Stomach (tissue), 4 donors: ENCODE measurements at regions not wholly inside any gene's neighbourhood (a gene's known extent, or its start where the extent isn't known, plus 50 kb on each side); places are given as distances from the start of the nearest gene placed in this dataset.

Experiments used
- POLR2A ChIP-seq, 4 donors: fragments of 450-650 bp; IDR thresholded peaks; one replicate each; pipeline ENCODE4 v1.6.1; 2016; ENCODE audit warnings: antibody characterized with exemption in 4 of 4, control low read depth in 2 of 4, mild to moderate bottlenecking in 1 of 4, moderate library complexity in 1 of 4
- TF ChIP-seq, protein P1 (sequence below), 7 experiments: fragments of 450-650 bp in 4 of 7; fragments of 200-600 bp in 3 of 7; sonication (generic) in 3 of 7; IDR thresholded peaks; one replicate each; pipeline ENCODE4 v1.5.1; 2016 to 2019; ENCODE audit warnings: antibody characterized with exemption in 7 of 7, control low read depth in 2 of 7, mild to moderate bottlenecking in 1 of 7

DNA sequence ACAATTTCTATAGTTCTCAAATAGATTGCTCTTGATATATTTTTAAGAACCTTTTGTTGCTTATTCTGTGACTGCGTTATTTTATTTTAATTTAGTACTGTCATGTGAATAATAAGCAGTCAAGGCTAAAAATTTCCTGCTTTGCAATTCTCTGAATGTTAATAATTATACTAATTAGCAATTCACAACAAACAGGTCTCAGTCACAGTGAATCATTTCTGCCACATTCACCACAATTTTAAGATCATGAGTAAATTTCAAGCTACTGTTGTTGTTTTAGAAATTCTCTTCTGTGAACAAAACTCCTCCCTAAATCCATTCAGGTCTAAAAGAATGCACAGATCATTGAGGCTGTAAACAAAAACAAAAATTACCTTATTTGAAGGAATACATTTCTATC is 339.6 kb upstream of the DPYD start:
- TF ChIP-seq, protein P1, sequence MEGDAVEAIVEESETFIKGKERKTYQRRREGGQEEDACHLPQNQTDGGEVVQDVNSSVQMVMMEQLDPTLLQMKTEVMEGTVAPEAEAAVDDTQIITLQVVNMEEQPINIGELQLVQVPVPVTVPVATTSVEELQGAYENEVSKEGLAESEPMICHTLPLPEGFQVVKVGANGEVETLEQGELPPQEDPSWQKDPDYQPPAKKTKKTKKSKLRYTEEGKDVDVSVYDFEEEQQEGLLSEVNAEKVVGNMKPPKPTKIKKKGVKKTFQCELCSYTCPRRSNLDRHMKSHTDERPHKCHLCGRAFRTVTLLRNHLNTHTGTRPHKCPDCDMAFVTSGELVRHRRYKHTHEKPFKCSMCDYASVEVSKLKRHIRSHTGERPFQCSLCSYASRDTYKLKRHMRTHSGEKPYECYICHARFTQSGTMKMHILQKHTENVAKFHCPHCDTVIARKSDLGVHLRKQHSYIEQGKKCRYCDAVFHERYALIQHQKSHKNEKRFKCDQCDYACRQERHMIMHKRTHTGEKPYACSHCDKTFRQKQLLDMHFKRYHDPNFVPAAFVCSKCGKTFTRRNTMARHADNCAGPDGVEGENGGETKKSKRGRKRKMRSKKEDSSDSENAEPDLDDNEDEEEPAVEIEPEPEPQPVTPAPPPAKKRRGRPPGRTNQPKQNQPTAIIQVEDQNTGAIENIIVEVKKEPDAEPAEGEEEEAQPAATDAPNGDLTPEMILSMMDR (IDR thresholded peaks at IDR 0.05), result no peak
- TF ChIP-seq POLR2A (IDR thresholded peaks at IDR 0.05), result no peak
